ENCODE measurements at regions not wholly inside any gene's neighbourhood (a gene's known extent, or its start where the extent isn't known, plus 50 kb on each side); places are given as distances from the start of the nearest gene placed in this dataset.

DNA sequence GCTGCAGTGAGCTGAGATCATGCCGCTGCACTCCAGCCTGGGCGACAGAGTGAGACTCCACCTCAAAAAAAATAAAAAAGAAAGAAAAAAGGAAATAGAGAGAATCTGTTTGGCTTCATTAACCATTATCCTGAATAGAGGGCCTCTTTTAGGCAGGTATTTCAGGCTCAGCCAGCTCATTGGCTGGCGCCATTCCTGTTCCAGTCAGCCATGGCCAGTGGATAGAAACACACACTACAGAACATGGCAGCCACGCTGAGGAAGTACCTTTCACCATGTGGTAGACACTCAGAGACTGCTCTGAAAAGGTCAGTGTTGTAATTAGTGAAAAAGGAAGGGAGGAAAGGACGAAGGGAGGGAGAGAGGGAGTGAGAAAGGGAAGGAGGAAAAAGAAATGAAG is 340.0 kb upstream of the ACTBL2 start:
- no peaks in the 10 kb centered on the region for H3K36me3 ChIP-seq
- no peak for ATAC-seq (ENCODE audit: insufficient number of reproducible peaks, low FRiP score, low read depth)
- H3K4me3 ChIP-seq: no peak overlapping the region
- no peaks in the 10 kb centered on the region for H3K27me3 ChIP-seq (replicated peaks; ENCODE audit: insufficient read depth)
- no peak for DNase-seq (ENCODE audit: low spot score)
- peaks cover 3% of the 10 kb centered on the region for H3K9me3 ChIP-seq
- H3K4me1 ChIP-seq (ENCODE audit: control insufficient read depth in 1 of 2, low read depth in 2 of 2): peaks cover 0 to 6% of the 10 kb centered on the region in 2 donors
- H3K27ac ChIP-seq: no peak overlapping the region
- TF ChIP-seq, protein P1, sequence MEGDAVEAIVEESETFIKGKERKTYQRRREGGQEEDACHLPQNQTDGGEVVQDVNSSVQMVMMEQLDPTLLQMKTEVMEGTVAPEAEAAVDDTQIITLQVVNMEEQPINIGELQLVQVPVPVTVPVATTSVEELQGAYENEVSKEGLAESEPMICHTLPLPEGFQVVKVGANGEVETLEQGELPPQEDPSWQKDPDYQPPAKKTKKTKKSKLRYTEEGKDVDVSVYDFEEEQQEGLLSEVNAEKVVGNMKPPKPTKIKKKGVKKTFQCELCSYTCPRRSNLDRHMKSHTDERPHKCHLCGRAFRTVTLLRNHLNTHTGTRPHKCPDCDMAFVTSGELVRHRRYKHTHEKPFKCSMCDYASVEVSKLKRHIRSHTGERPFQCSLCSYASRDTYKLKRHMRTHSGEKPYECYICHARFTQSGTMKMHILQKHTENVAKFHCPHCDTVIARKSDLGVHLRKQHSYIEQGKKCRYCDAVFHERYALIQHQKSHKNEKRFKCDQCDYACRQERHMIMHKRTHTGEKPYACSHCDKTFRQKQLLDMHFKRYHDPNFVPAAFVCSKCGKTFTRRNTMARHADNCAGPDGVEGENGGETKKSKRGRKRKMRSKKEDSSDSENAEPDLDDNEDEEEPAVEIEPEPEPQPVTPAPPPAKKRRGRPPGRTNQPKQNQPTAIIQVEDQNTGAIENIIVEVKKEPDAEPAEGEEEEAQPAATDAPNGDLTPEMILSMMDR (IDR thresholded peaks at IDR 0.05): no peak

DNA sequence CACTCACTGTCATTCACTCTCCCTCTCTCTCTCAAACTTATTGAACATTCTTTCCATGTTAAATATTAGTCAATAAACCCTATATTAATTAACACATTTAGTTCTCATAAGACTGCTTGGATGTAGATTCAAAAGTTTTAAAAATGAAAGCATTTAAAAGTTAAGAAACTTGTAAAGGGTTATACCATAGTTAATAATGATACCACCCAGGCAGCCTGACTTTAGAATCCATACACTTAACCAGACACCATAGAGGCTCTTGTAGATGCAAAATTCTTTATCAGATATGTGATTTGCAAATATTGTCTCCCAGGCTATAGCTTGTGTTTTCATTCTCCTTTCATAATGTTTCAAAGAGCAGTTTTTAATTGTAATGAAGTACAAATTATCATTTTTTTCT is 335.8 kb upstream of the ACTBL2 start:
- TF ChIP-seq, protein P1 (IDR thresholded peaks at IDR 0.05): no peak
- Histone ChIP-seq H3K9me3 (peaks cover 3% of the 10 kb centered on the region), H3K4me3 (no peak overlapping the region), H3K36me3 (no peaks in the 10 kb centered on the region), H3K4me1 (ENCODE audit: control insufficient read depth in 1 of 2, low read depth in 2 of 2) (peaks cover 10 to 17% of the 10 kb centered on the region in 2 donors), H3K27me3 (replicated peaks; ENCODE audit: insufficient read depth) (no peaks in the 10 kb centered on the region), H3K27ac (no peak overlapping the region)
- no peak for DNase-seq (ENCODE audit: low spot score)
- no peak for ATAC-seq (ENCODE audit: insufficient number of reproducible peaks, low FRiP score, low read depth)

DNA sequence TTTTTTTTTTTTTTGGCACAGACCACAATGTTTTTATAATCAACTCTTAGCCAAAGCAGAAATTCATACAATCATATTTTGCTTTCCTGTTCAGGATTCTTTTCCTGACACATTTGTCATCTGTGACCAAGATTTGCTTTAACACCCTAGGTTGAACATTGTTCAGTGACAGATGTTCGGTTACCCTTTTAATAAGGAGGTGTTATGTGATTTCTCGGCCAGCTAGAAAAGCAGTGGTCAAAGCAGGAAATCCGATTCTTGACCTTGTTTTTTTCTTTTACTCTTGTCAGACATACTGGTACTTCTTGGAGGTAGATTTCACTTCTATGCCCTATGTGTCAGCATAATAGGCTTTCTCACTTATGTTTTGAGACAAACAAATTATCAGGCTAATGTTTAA is 335.3 kb upstream of the ACTBL2 start:
- no peak for ATAC-seq (ENCODE audit: insufficient number of reproducible peaks, low FRiP score, low read depth)
- H3K27me3 ChIP-seq (replicated peaks; ENCODE audit: insufficient read depth): no peaks in the 10 kb centered on the region
- H3K4me3 ChIP-seq: no peak overlapping the region

DNA sequence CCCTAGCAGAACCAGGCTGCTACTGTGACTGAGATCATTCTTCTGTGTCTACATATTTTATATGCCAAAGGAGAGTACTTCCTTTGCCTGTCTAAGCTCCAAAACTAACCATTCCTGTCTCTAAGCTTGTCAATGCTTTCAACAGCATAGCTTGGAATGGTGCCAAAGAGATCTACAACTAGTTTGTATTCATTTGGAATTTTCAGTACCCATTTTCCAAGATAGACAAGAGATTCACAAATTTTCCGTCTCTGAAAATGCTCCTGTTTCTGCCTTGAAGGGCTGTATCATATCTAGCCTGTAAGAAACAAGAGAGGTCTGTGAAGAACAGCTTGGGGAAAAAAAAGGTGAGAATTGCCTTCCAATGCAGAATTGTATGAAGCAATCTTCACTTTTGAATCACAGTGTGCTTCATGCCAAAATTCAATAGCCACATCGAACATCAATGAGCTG is 334.4 kb upstream of the ACTBL2 start:
- Histone ChIP-seq H3K27me3 (replicated peaks; ENCODE audit: insufficient read depth) (no peaks in the 10 kb centered on the region), H3K4me3 (no peak overlapping the region), H3K4me1 (ENCODE audit: control insufficient read depth in 1 of 2, low read depth in 2 of 2) (peaks cover 10 to 17% of the 10 kb centered on the region in 2 donors), H3K27ac (no peak overlapping the region), H3K9me3 (peaks cover 3% of the 10 kb centered on the region), H3K36me3 (no peaks in the 10 kb centered on the region)
- TF ChIP-seq, protein P1 (IDR thresholded peaks at IDR 0.05): no peak
- no peak for ATAC-seq (ENCODE audit: insufficient number of reproducible peaks, low FRiP score, low read depth)
- no peak for DNase-seq (ENCODE audit: low spot score)

More for the DNA sequence above, 335.3 kb upstream of the ACTBL2 start:
- TF ChIP-seq, protein P1 (IDR thresholded peaks at IDR 0.05): no peak
- Histone ChIP-seq H3K36me3 (no peaks in the 10 kb centered on the region), H3K27ac (no peak overlapping the region), H3K4me1 (ENCODE audit: control insufficient read depth in 1 of 2, low read depth in 2 of 2) (peaks cover 10 to 17% of the 10 kb centered on the region in 2 donors), H3K9me3 (peaks cover 3% of the 10 kb centered on the region)
- no peak for DNase-seq (ENCODE audit: low spot score)

DNA sequence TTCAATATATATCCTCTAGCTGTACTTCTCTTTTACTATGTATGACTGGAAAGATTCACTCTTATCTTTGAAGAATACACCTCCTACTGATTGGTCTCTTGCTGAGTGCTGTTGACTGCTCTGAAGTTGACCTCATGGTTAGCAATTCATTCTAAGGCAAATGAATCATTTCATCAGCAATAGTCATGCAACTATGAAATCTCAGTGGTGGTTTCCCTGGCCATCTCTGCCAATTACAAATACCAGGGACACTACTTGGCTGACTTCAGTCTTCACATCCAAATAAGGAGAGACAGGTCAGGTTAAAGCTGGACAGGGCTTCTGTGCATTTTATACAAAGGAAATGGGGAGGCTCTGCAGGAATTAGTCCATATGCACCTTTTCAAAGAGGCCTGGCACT is 333.5 kb upstream of the ACTBL2 start:
- TF ChIP-seq, protein P1 (IDR thresholded peaks at IDR 0.05): no peak
- Histone ChIP-seq H3K27me3 (replicated peaks; ENCODE audit: insufficient read depth) (no peaks in the 10 kb centered on the region), H3K36me3 (no peaks in the 10 kb centered on the region), H3K27ac (no peak overlapping the region), H3K9me3 (peaks cover 3% of the 10 kb centered on the region), H3K4me3 (no peak overlapping the region), H3K4me1 (ENCODE audit: control insufficient read depth in 1 of 2, low read depth in 2 of 2) (peaks cover 10 to 17% of the 10 kb centered on the region in 2 donors)
- ATAC-seq (ENCODE audit: insufficient number of reproducible peaks, low FRiP score, low read depth): no peak
- no peak for DNase-seq (ENCODE audit: low spot score)
